GM18873 (cell line): ENCODE measurements at regions not wholly inside any gene's neighbourhood (a gene's known extent, or its start where the extent isn't known, plus 50 kb on each side); places are given as distances from the start of the nearest gene placed in this dataset.
"Not testable (repeated sequence)": the region's sequence is repeated elsewhere in the genome, so short reads cannot be mapped to it uniquely, and the experiment has no call there.

Experiments
- ATAC-seq: cut with Tn5 transposase; IDR thresholded peaks from one replicate; pipeline ENCODE4 v1.9.1; 2021; ENCODE audit warnings: mild to moderate bottlenecking, moderate library complexity, moderate number of reproducible peaks; ENCODE audit not compliant: unreplicated experiment, low FRiP score

GRCh38 chr7:125857606-125858005 is 928.0 kb upstream of the POT1 start:
- no peak for ATAC-seq

- no peak for ATAC-seq
Observed at GRCh38 chr7:125848157-125848556, 918.5 kb upstream of the POT1 start.

- no peak for ATAC-seq
Observed at GRCh38 chr7:125847692-125848091, 918.1 kb upstream of the POT1 start.

- ATAC-seq, result no peak
Observed at GRCh38 chr7:125847055-125847454, 917.4 kb upstream of the POT1 start.

GRCh38 chr7:125845686-125846085 is 916.1 kb upstream of the POT1 start:
- no peak for ATAC-seq

- no peak for ATAC-seq
Observed at GRCh38 chr7:125834421-125834820, 904.8 kb upstream of the POT1 start.

GRCh38 chr7:125833839-125834238 is 904.2 kb upstream of the POT1 start:
- ATAC-seq, result no peak

GRCh38 chr7:125830743-125831142 is 901.1 kb upstream of the POT1 start:
- ATAC-seq, result no peak

GRCh38 chr7:125828153-125828700 is 898.6 kb upstream of the POT1 start:
- no peak for ATAC-seq

- ATAC-seq, result no peak
Observed at GRCh38 chr7:125823538-125823937, 893.9 kb upstream of the POT1 start.

GRCh38 chr7:125820495-125820894 is 890.9 kb upstream of the POT1 start:
- ATAC-seq, result no peak

- no peak for ATAC-seq
Observed at GRCh38 chr7:125814100-125814499, 884.5 kb upstream of the POT1 start.

- not testable (repeated sequence) for ATAC-seq
Observed at GRCh38 chr7:125806491-125806890, 876.9 kb upstream of the POT1 start.

- ATAC-seq, result no peak
Observed at GRCh38 chr7:125804273-125804672, 874.6 kb upstream of the POT1 start.

GRCh38 chr7:125780153-125780552 is 850.5 kb upstream of the POT1 start:
- ATAC-seq, result no peak

GRCh38 chr7:125775317-125775716 is 845.7 kb upstream of the POT1 start:
- ATAC-seq, result no peak

- no peak for ATAC-seq
Observed at GRCh38 chr7:125773113-125773785, 843.6 kb upstream of the POT1 start.

- ATAC-seq, result no peak
Observed at GRCh38 chr7:125747966-125748365, 818.3 kb upstream of the POT1 start.

GRCh38 chr7:125746510-125746909 is 816.9 kb upstream of the POT1 start:
- no peak for ATAC-seq

- no peak for ATAC-seq
Observed at GRCh38 chr7:125727215-125727614, 797.6 kb upstream of the POT1 start.

GRCh38 chr7:125695626-125696025 is 766.0 kb upstream of the POT1 start:
- ATAC-seq, result no peak

- no peak for ATAC-seq
Observed at GRCh38 chr7:125683156-125683555, 753.5 kb upstream of the POT1 start.
